ENCODE measurements at regions not wholly inside any gene's neighbourhood (a gene's known extent, or its start where the extent isn't known, plus 50 kb on each side); places are given as distances from the start of the nearest gene placed in this dataset.

DNA sequence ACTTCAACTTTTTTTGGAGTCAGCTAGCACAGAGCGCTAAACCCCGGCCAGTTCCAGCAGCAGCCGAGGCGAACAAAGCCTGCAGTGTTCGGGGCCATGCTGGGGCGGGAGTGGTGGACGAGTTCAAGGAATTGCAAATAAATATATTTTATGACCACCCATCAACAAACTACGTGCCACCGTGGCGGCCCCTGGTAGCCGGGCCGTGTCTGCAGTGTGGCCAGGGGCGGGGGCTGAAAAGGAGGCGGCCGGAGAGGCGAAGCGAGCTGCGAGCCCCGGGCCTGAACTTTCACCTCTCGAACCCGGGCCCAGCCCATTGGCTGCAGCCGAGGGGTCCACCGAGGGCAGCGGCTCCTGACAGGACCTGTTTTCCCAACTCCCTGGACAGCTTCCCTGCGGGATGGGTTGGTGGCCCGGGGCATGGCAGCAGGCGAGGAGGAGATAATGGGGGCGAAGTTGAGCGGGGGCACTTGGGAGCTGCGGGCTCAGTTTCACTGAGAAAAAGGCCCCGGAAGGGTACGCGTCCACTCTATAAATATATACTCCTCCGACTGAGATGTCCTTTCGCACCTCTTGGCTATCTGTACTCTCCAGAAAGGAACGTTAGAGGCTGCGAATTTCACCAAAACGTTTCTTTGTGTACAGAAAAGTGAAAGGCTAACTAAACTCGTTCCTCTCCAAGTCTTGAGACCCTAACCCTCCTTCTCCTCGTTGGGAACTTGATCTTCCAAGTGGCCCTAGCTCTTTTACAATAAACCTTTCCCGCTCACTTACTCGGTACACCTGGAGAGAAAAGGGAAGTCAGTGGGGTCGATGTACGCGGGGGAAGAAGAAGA, 164.6 kb upstream of the PPP1R3A start:
- TF ChIP-seq, protein P1, sequence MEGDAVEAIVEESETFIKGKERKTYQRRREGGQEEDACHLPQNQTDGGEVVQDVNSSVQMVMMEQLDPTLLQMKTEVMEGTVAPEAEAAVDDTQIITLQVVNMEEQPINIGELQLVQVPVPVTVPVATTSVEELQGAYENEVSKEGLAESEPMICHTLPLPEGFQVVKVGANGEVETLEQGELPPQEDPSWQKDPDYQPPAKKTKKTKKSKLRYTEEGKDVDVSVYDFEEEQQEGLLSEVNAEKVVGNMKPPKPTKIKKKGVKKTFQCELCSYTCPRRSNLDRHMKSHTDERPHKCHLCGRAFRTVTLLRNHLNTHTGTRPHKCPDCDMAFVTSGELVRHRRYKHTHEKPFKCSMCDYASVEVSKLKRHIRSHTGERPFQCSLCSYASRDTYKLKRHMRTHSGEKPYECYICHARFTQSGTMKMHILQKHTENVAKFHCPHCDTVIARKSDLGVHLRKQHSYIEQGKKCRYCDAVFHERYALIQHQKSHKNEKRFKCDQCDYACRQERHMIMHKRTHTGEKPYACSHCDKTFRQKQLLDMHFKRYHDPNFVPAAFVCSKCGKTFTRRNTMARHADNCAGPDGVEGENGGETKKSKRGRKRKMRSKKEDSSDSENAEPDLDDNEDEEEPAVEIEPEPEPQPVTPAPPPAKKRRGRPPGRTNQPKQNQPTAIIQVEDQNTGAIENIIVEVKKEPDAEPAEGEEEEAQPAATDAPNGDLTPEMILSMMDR (IDR thresholded peaks at IDR 0.05): no peak
- TF ChIP-seq POLR2A (IDR thresholded peaks at IDR 0.05): no peak
